Mucosa of descending colon (tissue), 3 donors: ENCODE measurements at regions not wholly inside any gene's neighbourhood (a gene's known extent, or its start where the extent isn't known, plus 50 kb on each side); places are given as distances from the start of the nearest gene placed in this dataset.

ENCODE experiments used
- ATAC-seq: fragments of 200-7000 bp; cut with Tn5 transposase; one replicate; pipeline ENCODE4 v1.9.1; 2020; ENCODE audit warnings: mild to moderate bottlenecking, moderate library complexity
- DNase-seq, 3 donors: peaks; one replicate each; pipeline ENCODE4 v3.0.0-alpha.2; 2020
- H3K36me3 ChIP-seq: fragments of 200-600 bp; one replicate; pipeline ENCODE4 v1.8.0; 2021; ENCODE audit warnings: low read depth, mild to moderate bottlenecking
- H3K4me1 ChIP-seq: fragments of 200-600 bp; one replicate; pipeline ENCODE4 v1.8.0; 2021; ENCODE audit warnings: low read depth, mild to moderate bottlenecking
- H3K4me3 ChIP-seq: fragments of 200-600 bp; one replicate; pipeline ENCODE4 v1.8.0; 2021; ENCODE audit warnings: mild to moderate bottlenecking
- H3K9me3 ChIP-seq: fragments of 200-600 bp; one replicate; pipeline ENCODE4 v1.8.0; 2021; ENCODE audit warnings: mild to moderate bottlenecking
- CTCF ChIP-seq: fragments of 200-600 bp; IDR thresholded peaks from one replicate; pipeline ENCODE4 v1.8.0; 2022; ENCODE audit warnings: antibody characterized with exemption, mild to moderate bottlenecking
- intact Hi-C, 2 donors: fragments of 100-400 bp; cut with DNase I in 1 of 2; cut with micrococcal nuclease in 1 of 2; formaldehyde crosslinking; loops; one replicate each; pipeline versions ENCODE4 v1.11.0 to v1.11.1; 2022; cut with DNase I, micrococcal nuclease
- donor health status: DM: no; HTN: no; CAD: no; lungs with moderate emphysema.
- donor health status: DM: no; HTN: no; CAD: no.
- donor health status: DM: no; HTN: yes; CAD: no.

GRCh38 chr2:239553376-239554000 lies 152.7 kb upstream of the HDAC4 start:
- Histone ChIP-seq H3K36me3 (no peaks in the 10 kb centered on the region), H3K9me3 (no peaks in the 10 kb centered on the region), H3K4me3 (no peak overlapping the region), H3K4me1 (no peaks in the 10 kb centered on the region)
- ATAC-seq = no peak
- intact Hi-C loops = no loop called here
- no peak for TF ChIP-seq CTCF
- DNase-seq = peak in 1 of 3 donors; percentile 25

GRCh38 chr2:239552213-239552926 lies 151.6 kb upstream of the HDAC4 start:
- H3K4me3 ChIP-seq = no peak overlapping the region
- no peaks in the 10 kb centered on the region for H3K36me3 ChIP-seq
- intact Hi-C loops = no loop called here
- TF ChIP-seq CTCF = no peak
- no peak for ATAC-seq
- peak in 1 of 3 donors; percentile 23 for DNase-seq
- no peaks in the 10 kb centered on the region for H3K9me3 ChIP-seq
- no peaks in the 10 kb centered on the region for H3K4me1 ChIP-seq

DNA sequence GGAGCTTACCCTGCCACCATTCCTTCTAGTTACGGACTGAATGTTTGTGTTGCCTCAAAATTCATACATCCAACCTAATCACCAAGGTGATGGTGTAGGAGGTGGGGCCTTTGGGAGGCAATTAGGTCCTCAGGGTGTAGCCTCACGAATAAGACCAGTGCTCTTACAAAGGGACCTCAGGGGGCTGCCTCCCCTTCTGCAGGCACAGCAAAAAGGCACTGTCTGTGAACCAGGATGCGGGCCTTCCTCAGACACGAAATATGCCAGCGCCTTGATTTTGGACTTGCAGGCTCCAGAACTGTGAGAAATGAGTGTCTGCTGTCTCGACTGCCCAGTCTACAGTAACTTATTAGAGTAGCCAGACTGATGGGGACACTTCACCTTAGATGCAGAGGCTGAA lies 150.4 kb upstream of the HDAC4 start:
- TF ChIP-seq CTCF = no peak
- no peaks in the 10 kb centered on the region for H3K36me3 ChIP-seq
- H3K9me3 ChIP-seq = no peaks in the 10 kb centered on the region
- intact Hi-C loops = no loop called here
- ATAC-seq = no peak
- H3K4me1 ChIP-seq = no peaks in the 10 kb centered on the region
- no peak for DNase-seq
- H3K4me3 ChIP-seq = no peak overlapping the region

DNA sequence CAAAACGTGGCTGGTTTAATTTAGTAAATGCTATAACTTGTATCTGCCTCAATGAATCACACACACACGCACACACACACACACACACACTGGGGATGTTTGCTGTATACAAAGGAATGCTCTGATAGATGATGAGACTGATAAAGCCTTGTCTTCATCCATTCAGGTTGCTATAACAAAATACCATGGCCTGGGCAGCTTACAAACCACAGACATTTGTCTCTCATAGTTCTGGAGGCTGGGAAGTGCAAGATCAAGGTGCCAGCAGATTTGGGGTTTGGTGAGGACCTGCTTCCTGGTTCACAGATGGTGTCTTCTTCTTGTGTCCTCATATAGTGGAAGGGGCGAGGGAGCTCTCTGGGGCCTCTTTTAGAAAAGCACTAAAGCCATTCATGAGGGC lies 149.5 kb upstream of the HDAC4 start:
- intact Hi-C loops = no loop called here
- no peaks in the 10 kb centered on the region for H3K4me1 ChIP-seq
- no peaks in the 10 kb centered on the region for H3K9me3 ChIP-seq
- no peak for DNase-seq
- no peaks in the 10 kb centered on the region for H3K36me3 ChIP-seq
- TF ChIP-seq CTCF = no peak
- ATAC-seq = no peak
- no peak overlapping the region for H3K4me3 ChIP-seq

- no peaks in the 10 kb centered on the region for H3K9me3 ChIP-seq
- no peaks in the 10 kb centered on the region for H3K4me1 ChIP-seq
- no peak overlapping the region for H3K4me3 ChIP-seq
- H3K36me3 ChIP-seq = no peaks in the 10 kb centered on the region
- intact Hi-C loops = no loop called here
- TF ChIP-seq CTCF = no peak
- DNase-seq (peak in 1 of 3 donors; percentile 25), ATAC-seq (no peak)
Measured at GRCh38 chr2:239549711-239550255, 149.0 kb upstream of the HDAC4 start.
